MM.1S (cell line): ENCODE measurements at regions not wholly inside any gene's neighbourhood (a gene's known extent, or its start where the extent isn't known, plus 50 kb on each side); places are given as distances from the start of the nearest gene placed in this dataset.

ENCODE experiments used
- DNase-seq: peaks from one replicate; pipeline ENCODE4 v3.0.0-alpha.2; 2015
- H2AFZ ChIP-seq: fragments of 300-600 bp; sonication (generic); 2 replicates; pipeline ENCODE4 v1.6.0; 2016; ENCODE audit warnings: antibody characterized with exemption, low read length
- H3F3A ChIP-seq: fragments of 300-600 bp; sonication (generic); 2 replicates; pipeline ENCODE4 v1.6.1; 2016; ENCODE audit warnings: mild to moderate bottlenecking, antibody characterized with exemption, low read length, moderate library complexity, mixed read lengths; ENCODE audit not compliant: insufficient read depth
- H3K27ac ChIP-seq: fragments of 300-600 bp; sonication (generic); 2 replicates; pipeline ENCODE4 v1.5.1; 2016; ENCODE audit warnings: mild to moderate bottlenecking, low read length
- H3K27me3 ChIP-seq: fragments of 300-600 bp; sonication (generic); replicated peaks from 2 replicates; pipeline ENCODE4 v1.6.0; 2016; ENCODE audit warnings: low read length; ENCODE audit not compliant: insufficient read depth
- H3K36me3 ChIP-seq: fragments of 300-600 bp; sonication (generic); replicated peaks from 2 replicates; pipeline ENCODE4 v1.6.1; 2016; ENCODE audit warnings: mild to moderate bottlenecking, low read length, mixed read lengths; ENCODE audit not compliant: insufficient read depth
- H3K4me1 ChIP-seq: fragments of 300-600 bp; sonication (generic); 2 replicates; pipeline ENCODE4 v1.6.1; 2016; ENCODE audit warnings: low read length, mixed read lengths
- H3K4me2 ChIP-seq: fragments of 300-600 bp; sonication (generic); 2 replicates; pipeline ENCODE4 v1.6.0; 2016; ENCODE audit warnings: low read depth, low read length
- H3K4me3 ChIP-seq: fragments of 300-600 bp; sonication (generic); 2 replicates; pipeline ENCODE4 v1.5.1; 2016; ENCODE audit warnings: low read length, mixed read lengths
- H3K79me2 ChIP-seq: fragments of 300-600 bp; sonication (generic); 2 replicates; pipeline ENCODE4 v1.6.1; 2016; ENCODE audit warnings: mixed run types, low read length, mixed read lengths
- H3K9ac ChIP-seq: fragments of 300-600 bp; sonication (generic); 2 replicates; pipeline ENCODE4 v1.6.1; 2016; ENCODE audit warnings: low read length, mixed read lengths
- H3K9me2 ChIP-seq: fragments of 300-600 bp; sonication (generic); replicated peaks from 2 replicates; pipeline ENCODE4 v1.6.1; 2016; ENCODE audit warnings: mild to moderate bottlenecking, low read length, mixed read lengths; ENCODE audit not compliant: insufficient read depth
- H3K9me3 ChIP-seq: fragments of 300-600 bp; sonication (generic); replicated peaks from 2 replicates; pipeline ENCODE4 v1.6.1; 2016; ENCODE audit warnings: mild to moderate bottlenecking, low read length, mixed read lengths; ENCODE audit not compliant: insufficient read depth
- H4K20me1 ChIP-seq: fragments of 300-600 bp; sonication (generic); 2 replicates; pipeline ENCODE4 v1.6.1; 2016; ENCODE audit warnings: mild to moderate bottlenecking, low read length, moderate library complexity, mixed read lengths; ENCODE audit not compliant: insufficient read depth
- EZH2 ChIP-seq: fragments of 300-600 bp; sonication (generic); optimal IDR thresholded peaks from 2 replicates; pipeline ENCODE3; 2017; ENCODE audit warnings: low read depth, mild to moderate bottlenecking, antibody characterized with exemption, low read length, mixed read lengths
- EZH2phosphoT487 ChIP-seq: fragments of 300-600 bp; sonication (generic); IDR thresholded peaks from 2 replicates; pipeline ENCODE4 v1.6.1; 2018; ENCODE audit warnings: antibody characterized with exemption, low read length
- TF ChIP-seq, protein P1 (sequence below): fragments of 300-600 bp; sonication (generic); IDR thresholded peaks from 2 replicates; pipeline ENCODE4 v1.5.1; 2016; ENCODE audit warnings: antibody characterized with exemption, low read length, mixed read lengths

DNA sequence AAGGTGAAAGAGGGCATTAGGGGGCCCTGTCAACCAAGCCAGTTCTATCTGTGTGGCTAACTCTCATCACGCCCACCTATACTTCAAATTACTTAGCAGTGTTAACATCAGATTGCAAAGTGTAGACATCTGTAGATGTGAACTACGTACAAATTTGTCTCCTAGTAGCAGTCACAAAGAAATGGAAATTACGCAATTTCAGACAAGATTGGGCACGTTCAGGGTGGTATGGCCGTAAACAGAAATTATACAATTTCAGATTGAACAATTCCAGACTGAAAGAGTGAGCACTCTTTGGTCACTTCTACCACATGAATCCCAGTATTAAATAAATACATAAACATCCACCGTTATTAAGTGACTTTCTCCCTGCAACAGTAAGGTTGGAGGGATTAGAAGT is 592.7 kb upstream of the PSMD7 start:
- Histone ChIP-seq H4K20me1 (no peaks in the 10 kb centered on the region), H3K27ac (no peak overlapping the region), H3K79me2 (no peaks in the 10 kb centered on the region), H3K27me3 (no peaks in the 10 kb centered on the region), H3K4me3 (no peak overlapping the region), H3K9me3 (no peaks in the 10 kb centered on the region), H3K36me3 (no peaks in the 10 kb centered on the region), H3F3A (no peaks in the 10 kb centered on the region), H2AFZ (no peak overlapping the region), H3K4me2 (no peak overlapping the region), H3K9me2 (no peaks in the 10 kb centered on the region), H3K9ac (no peak overlapping the region), H3K4me1 (no peaks in the 10 kb centered on the region)
- TF ChIP-seq EZH2phosphoT487, result no peak
- TF ChIP-seq, protein P1, sequence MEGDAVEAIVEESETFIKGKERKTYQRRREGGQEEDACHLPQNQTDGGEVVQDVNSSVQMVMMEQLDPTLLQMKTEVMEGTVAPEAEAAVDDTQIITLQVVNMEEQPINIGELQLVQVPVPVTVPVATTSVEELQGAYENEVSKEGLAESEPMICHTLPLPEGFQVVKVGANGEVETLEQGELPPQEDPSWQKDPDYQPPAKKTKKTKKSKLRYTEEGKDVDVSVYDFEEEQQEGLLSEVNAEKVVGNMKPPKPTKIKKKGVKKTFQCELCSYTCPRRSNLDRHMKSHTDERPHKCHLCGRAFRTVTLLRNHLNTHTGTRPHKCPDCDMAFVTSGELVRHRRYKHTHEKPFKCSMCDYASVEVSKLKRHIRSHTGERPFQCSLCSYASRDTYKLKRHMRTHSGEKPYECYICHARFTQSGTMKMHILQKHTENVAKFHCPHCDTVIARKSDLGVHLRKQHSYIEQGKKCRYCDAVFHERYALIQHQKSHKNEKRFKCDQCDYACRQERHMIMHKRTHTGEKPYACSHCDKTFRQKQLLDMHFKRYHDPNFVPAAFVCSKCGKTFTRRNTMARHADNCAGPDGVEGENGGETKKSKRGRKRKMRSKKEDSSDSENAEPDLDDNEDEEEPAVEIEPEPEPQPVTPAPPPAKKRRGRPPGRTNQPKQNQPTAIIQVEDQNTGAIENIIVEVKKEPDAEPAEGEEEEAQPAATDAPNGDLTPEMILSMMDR, result no peak
- TF ChIP-seq EZH2, result no peak
- DNase-seq, result no peak

DNA sequence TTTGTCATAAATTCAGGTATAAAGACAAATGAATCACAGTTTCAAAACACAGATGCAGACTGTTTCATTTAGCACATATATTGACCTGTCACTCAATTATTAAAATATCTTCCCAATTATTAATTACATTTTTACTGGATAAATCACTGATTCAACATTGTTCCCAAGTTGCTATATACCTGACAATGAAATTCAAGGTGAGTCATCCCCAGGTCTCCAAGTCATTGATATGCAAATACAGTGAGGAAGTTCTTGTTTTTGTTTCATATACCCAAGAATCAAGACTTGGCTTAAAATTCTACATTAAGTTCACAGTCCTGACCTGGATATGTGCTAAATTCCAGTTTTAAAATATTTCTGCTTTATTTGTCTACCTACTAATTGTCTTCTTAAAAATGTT is 599.3 kb upstream of the PSMD7 start:
- Histone ChIP-seq H3K9ac (no peak overlapping the region), H3K9me3 (no peaks in the 10 kb centered on the region), H3K4me1 (no peaks in the 10 kb centered on the region), H2AFZ (no peak overlapping the region), H4K20me1 (no peaks in the 10 kb centered on the region), H3K4me3 (no peak overlapping the region), H3K9me2 (no peaks in the 10 kb centered on the region), H3F3A (no peaks in the 10 kb centered on the region), H3K4me2 (no peak overlapping the region), H3K79me2 (no peaks in the 10 kb centered on the region), H3K27ac (no peak overlapping the region), H3K27me3 (no peaks in the 10 kb centered on the region), H3K36me3 (no peaks in the 10 kb centered on the region)
- DNase-seq, result no peak
- TF ChIP-seq EZH2, result no peak
- TF ChIP-seq, protein P1, result no peak

DNA sequence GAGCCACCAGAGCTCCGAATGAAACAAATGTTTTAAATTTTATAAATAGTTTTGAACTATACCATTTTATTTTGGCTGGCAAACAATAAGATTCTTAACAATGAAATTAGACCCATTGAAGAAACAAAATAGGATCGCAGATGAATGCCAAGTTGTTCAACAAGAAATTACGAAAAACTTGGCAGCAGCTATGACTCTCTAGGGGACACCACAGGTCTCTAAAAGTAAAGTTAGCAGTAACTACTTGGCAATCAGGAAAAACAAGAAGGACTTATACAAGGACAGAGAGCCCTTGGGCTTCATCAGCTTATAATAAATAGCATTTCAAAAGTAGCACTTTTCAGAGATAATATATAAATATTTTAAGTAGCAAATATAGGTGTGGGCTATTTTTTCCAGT is 603.8 kb upstream of the PSMD7 start:
- H3K4me3 ChIP-seq, result no peak overlapping the region

More for the DNA sequence above, 603.8 kb upstream of the PSMD7 start:
- no peaks in the 10 kb centered on the region for H3K36me3 ChIP-seq
- DNase-seq, result no peak
- H3K4me2 ChIP-seq, result no peak overlapping the region
- no peaks in the 10 kb centered on the region for H3K9me3 ChIP-seq
- H3K9me2 ChIP-seq, result no peaks in the 10 kb centered on the region
- no peaks in the 10 kb centered on the region for H3K79me2 ChIP-seq
- no peak overlapping the region for H3K27ac ChIP-seq
- no peaks in the 10 kb centered on the region for H4K20me1 ChIP-seq
- H3K27me3 ChIP-seq, result no peaks in the 10 kb centered on the region
- TF ChIP-seq EZH2 (no peak), EZH2phosphoT487 (no peak)
- TF ChIP-seq, protein P1, result no peak
- H3F3A ChIP-seq, result no peaks in the 10 kb centered on the region
- H3K4me1 ChIP-seq, result no peaks in the 10 kb centered on the region
- H2AFZ ChIP-seq, result no peak overlapping the region
- H3K9ac ChIP-seq, result no peak overlapping the region
